ENCODE measurements at regions not wholly inside any gene's neighbourhood (a gene's known extent, or its start where the extent isn't known, plus 50 kb on each side); places are given as distances from the start of the nearest gene placed in this dataset.

GRCh38 chr6:147088861-147089260, 115.4 kb upstream of the STXBP5 start:
- TF ChIP-seq CTCF (IDR thresholded peaks at IDR 0.05) (no peak), POLR2A (IDR thresholded peaks at IDR 0.05) (no peak)
